Neural progenitor cell (in vitro differentiated cells): ENCODE measurements at regions not wholly inside any gene's neighbourhood (a gene's known extent, or its start where the extent isn't known, plus 50 kb on each side); places are given as distances from the start of the nearest gene placed in this dataset.

Experiments used
- DNase-seq: peaks from one replicate; pipeline ENCODE4 v3.0.0-alpha.2; 2016; ENCODE audit warnings: low spot score
- H2AFZ ChIP-seq: fragments of 200-600 bp; sonication (generic); replicated peaks from 2 replicates; pipeline ENCODE4 v1.6.1; 2016; ENCODE audit warnings: antibody characterized with exemption
- H3F3A ChIP-seq: fragments of 200-600 bp; sonication (generic); 2 replicates; pipeline ENCODE4 v1.6.1; 2016; ENCODE audit warnings: antibody characterized with exemption, low read depth
- H3K27ac ChIP-seq: fragments of 200-600 bp; sonication (generic); 2 replicates; pipeline ENCODE4 v1.5.1; 2016; ENCODE audit warnings: mild to moderate bottlenecking
- H3K27me3 ChIP-seq: fragments of 200-600 bp; sonication (generic); 2 replicates; pipeline ENCODE4 v1.6.1; 2016; ENCODE audit warnings: mild to moderate bottlenecking, moderate library complexity
- H3K36me3 ChIP-seq: fragments of 200-600 bp; sonication (generic); 2 replicates; pipeline ENCODE4 v1.5.1; 2016
- H3K4me1 ChIP-seq: fragments of 200-600 bp; sonication (generic); 2 replicates; pipeline ENCODE4 v1.6.1; 2016; ENCODE audit warnings: mixed run types
- H3K4me2 ChIP-seq: fragments of 200-600 bp; sonication (generic); 2 replicates; pipeline ENCODE4 v1.6.1; 2016
- H3K4me3 ChIP-seq: fragments of 200-600 bp; sonication (generic); 2 replicates; pipeline ENCODE4 v1.5.1; 2016
- H3K79me2 ChIP-seq: fragments of 200-600 bp; sonication (generic); 2 replicates; pipeline ENCODE4 v1.6.1; 2016; ENCODE audit warnings: low read depth
- H3K9ac ChIP-seq: fragments of 200-600 bp; sonication (generic); 2 replicates; pipeline ENCODE4 v1.6.1; 2016
- H3K9me3 ChIP-seq: fragments of 200-600 bp; sonication (generic); 2 replicates; pipeline ENCODE4 v1.5.1; 2016; ENCODE audit warnings: low read depth
- H4K20me1 ChIP-seq: fragments of 200-600 bp; sonication (generic); 2 replicates; pipeline ENCODE4 v1.6.1; 2016; ENCODE audit warnings: low read depth
- H3K27ac Mint-ChIP-seq: 3 replicates; pipeline ENCODE4 v1.8.0; 2021; ENCODE audit warnings: mixed read lengths
- H3K27me3 Mint-ChIP-seq: 2 replicates; pipeline ENCODE4 v1.8.0; 2022; ENCODE audit warnings: low read depth, mild to moderate bottlenecking, inconsistent platforms, moderate library complexity, mixed read lengths; ENCODE audit not compliant: insufficient read depth
- H3K36me3 Mint-ChIP-seq: 3 replicates; pipeline ENCODE4 v1.8.0; 2021; ENCODE audit warnings: mixed read lengths
- H3K4me1 Mint-ChIP-seq: 3 replicates; pipeline ENCODE4 v1.8.0; 2021; ENCODE audit warnings: mixed read lengths
- H3K4me3 Mint-ChIP-seq: 3 replicates; pipeline ENCODE4 v1.8.0; 2021; ENCODE audit warnings: mild to moderate bottlenecking, moderate library complexity, mixed read lengths
- H3K9me3 Mint-ChIP-seq: 3 replicates; pipeline ENCODE4 v1.8.0; 2020; ENCODE audit warnings: mixed read lengths
- EZH2 ChIP-seq: fragments of 200-600 bp; sonication (generic); IDR thresholded peaks from 2 replicates; pipeline ENCODE4 v1.6.1; 2017; ENCODE audit warnings: antibody characterized with exemption, mild to moderate bottlenecking, moderate library complexity
- EZH2phosphoT487 ChIP-seq: fragments of 200-600 bp; sonication (generic); IDR thresholded peaks from 2 replicates; pipeline ENCODE4 v1.6.1; 2017; ENCODE audit warnings: antibody characterized with exemption
- TF ChIP-seq, protein P1 (sequence below): fragments of 200-600 bp; sonication (generic); IDR thresholded peaks from 2 replicates; pipeline ENCODE4 v1.5.1; 2017; ENCODE audit warnings: antibody characterized with exemption, mild to moderate bottlenecking

GRCh38 chr3:152667267-152667666 is 167.7 kb upstream of the P2RY1 start:
- Histone ChIP-seq H3K4me2 (no peak overlapping the region), H3K4me1 (no peaks in the 10 kb centered on the region), H4K20me1 (no peaks in the 10 kb centered on the region), H3K27ac (no peak overlapping the region), H3K9me3 (no peaks in the 10 kb centered on the region), H3K4me3 (no peak overlapping the region), H3K36me3 (no peaks in the 10 kb centered on the region), H3F3A (no peaks in the 10 kb centered on the region), H2AFZ (no peak overlapping the region), H3K27me3 (no peaks in the 10 kb centered on the region), H3K9ac (no peak overlapping the region), H3K79me2 (no peaks in the 10 kb centered on the region)
- H3K27me3 Mint-ChIP-seq, result peaks cover 2% of the 10 kb centered on the region
- peaks cover 4% of the 10 kb centered on the region for H3K4me1 Mint-ChIP-seq
- peaks cover 5% of the 10 kb centered on the region for H3K9me3 Mint-ChIP-seq
- no peak for DNase-seq
- no peak overlapping the region for H3K4me3 Mint-ChIP-seq
- TF ChIP-seq, protein P1, sequence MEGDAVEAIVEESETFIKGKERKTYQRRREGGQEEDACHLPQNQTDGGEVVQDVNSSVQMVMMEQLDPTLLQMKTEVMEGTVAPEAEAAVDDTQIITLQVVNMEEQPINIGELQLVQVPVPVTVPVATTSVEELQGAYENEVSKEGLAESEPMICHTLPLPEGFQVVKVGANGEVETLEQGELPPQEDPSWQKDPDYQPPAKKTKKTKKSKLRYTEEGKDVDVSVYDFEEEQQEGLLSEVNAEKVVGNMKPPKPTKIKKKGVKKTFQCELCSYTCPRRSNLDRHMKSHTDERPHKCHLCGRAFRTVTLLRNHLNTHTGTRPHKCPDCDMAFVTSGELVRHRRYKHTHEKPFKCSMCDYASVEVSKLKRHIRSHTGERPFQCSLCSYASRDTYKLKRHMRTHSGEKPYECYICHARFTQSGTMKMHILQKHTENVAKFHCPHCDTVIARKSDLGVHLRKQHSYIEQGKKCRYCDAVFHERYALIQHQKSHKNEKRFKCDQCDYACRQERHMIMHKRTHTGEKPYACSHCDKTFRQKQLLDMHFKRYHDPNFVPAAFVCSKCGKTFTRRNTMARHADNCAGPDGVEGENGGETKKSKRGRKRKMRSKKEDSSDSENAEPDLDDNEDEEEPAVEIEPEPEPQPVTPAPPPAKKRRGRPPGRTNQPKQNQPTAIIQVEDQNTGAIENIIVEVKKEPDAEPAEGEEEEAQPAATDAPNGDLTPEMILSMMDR, result no peak
- no peak overlapping the region for H3K27ac Mint-ChIP-seq
- no peaks in the 10 kb centered on the region for H3K36me3 Mint-ChIP-seq

- no peak overlapping the region for H3K27ac ChIP-seq
- H3K4me3 ChIP-seq, result no peak overlapping the region
- peaks cover 2% of the 10 kb centered on the region for H3K9me3 Mint-ChIP-seq
- H3K79me2 ChIP-seq, result no peaks in the 10 kb centered on the region
- no peaks in the 10 kb centered on the region for H4K20me1 ChIP-seq
- peaks cover 4% of the 10 kb centered on the region for H3K4me1 Mint-ChIP-seq
- H3K9me3 ChIP-seq, result no peaks in the 10 kb centered on the region
- H3K27ac Mint-ChIP-seq, result no peak overlapping the region
- H3K27me3 ChIP-seq, result no peaks in the 10 kb centered on the region
- TF ChIP-seq EZH2 (no peak), EZH2phosphoT487 (no peak)
- TF ChIP-seq, protein P1, result no peak
- no peak overlapping the region for H3K4me2 ChIP-seq
- no peaks in the 10 kb centered on the region for H3F3A ChIP-seq
- no peaks in the 10 kb centered on the region for H3K4me1 ChIP-seq
- H3K4me3 Mint-ChIP-seq, result no peak overlapping the region
- no peak for DNase-seq
- H3K9ac ChIP-seq, result no peak overlapping the region
- H3K27me3 Mint-ChIP-seq, result no peaks in the 10 kb centered on the region
- H3K36me3 Mint-ChIP-seq, result no peaks in the 10 kb centered on the region
- H3K36me3 ChIP-seq, result no peaks in the 10 kb centered on the region
- no peak overlapping the region for H2AFZ ChIP-seq
These were observed 165.4 kb upstream of the P2RY1 start for GRCh38 chr3:152669560-152669959.

DNA sequence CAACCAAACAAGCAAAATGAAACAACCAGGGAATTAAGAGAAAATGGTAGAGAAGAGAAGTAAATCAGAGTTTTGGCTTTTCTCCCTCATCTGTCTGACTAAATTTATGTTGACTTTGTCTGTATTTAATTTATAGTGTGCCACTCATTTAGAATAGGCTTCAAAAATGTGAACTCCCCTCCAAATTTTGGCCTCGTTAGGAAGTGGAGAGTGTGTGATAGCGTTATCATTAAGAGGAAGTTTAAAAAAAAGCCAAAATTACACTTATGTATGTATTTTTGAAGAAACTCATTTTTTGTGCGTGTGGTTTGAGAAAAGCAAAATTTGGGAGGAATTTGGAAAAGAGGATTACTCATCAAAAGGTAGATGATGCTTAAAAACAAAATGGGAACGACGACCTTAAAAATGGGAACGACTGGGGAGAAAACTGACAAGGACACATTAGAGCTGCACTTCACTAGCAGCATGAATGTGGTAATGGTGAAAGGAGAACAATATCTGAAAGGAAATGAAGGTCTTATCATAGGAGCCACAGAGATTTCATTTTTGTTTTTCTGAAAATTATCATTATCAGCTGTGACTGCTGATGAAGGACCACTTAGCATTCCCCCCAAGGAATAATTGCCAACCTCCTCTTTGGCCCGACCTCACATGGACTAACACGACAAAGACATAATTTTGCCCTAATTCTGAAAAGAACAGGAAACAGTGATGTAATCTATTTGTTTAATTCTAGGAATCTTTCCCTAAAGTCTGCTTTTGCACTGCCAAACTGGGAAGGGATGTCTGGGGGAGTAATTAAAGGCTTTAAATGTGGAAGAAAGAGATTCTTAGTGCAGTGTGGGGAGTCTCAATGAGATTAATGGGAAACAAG is 163.2 kb upstream of the P2RY1 start:
- Histone ChIP-seq H3K4me3 (no peak overlapping the region), H3F3A (no peaks in the 10 kb centered on the region), H3K27me3 (no peaks in the 10 kb centered on the region), H3K9me3 (no peaks in the 10 kb centered on the region), H3K4me2 (no peak overlapping the region), H3K4me1 (no peaks in the 10 kb centered on the region), H3K36me3 (no peaks in the 10 kb centered on the region), H3K79me2 (no peaks in the 10 kb centered on the region), H3K27ac (no peak overlapping the region), H2AFZ (no peak overlapping the region), H4K20me1 (no peaks in the 10 kb centered on the region), H3K9ac (no peak overlapping the region)
- DNase-seq, result no peak
- Mint-ChIP-seq H3K4me1 (peaks cover 7% of the 10 kb centered on the region), H3K27me3 (no peaks in the 10 kb centered on the region), H3K4me3 (no peak overlapping the region), H3K27ac (no peak overlapping the region), H3K36me3 (no peaks in the 10 kb centered on the region), H3K9me3 (peaks cover 2% of the 10 kb centered on the region)
- TF ChIP-seq EZH2 (no peak), EZH2phosphoT487 (no peak)
- TF ChIP-seq, protein P1, result no peak
